Activated naive CD4-positive, alpha-beta T cell treated with anti-CD3 and anti-CD28 coated beads, Interleukin-2, amount 10 ng/mL, durations not matched to agents 7 days and 5 days (primary cell): ENCODE measurements at regions not wholly inside any gene's neighbourhood (a gene's known extent, or its start where the extent isn't known, plus 50 kb on each side); places are given as distances from the start of the nearest gene placed in this dataset.
A peak's percentile ranks its signal among the peaks of the same experiment; 100 is the strongest.
"Not testable (repeated sequence)": the region's sequence is repeated elsewhere in the genome, so short reads cannot be mapped to it uniquely, and the experiment has no call there.

Source experiments
- CTCF ChIA-PET: fragments of 350-600 bp; sonication (Branson Sonifier 250); formaldehyde crosslinking; loops from one replicate; lab custom pipeline; 2021; ENCODE audit warnings: antibody characterized with exemption; lab: Charles Lee
- DNase-seq: peaks from one replicate; pipeline ENCODE4 v3.0.0-alpha.2; 2020
- H3K27ac Mint-ChIP-seq: one replicate; pipeline ENCODE4 v1.8.0; 2021; ENCODE audit warnings: mild to moderate bottlenecking, moderate library complexity, mixed read lengths
- H3K27me3 Mint-ChIP-seq: one replicate; pipeline ENCODE4 v1.8.0; 2021; ENCODE audit warnings: mild to moderate bottlenecking, mixed read lengths
- H3K36me3 Mint-ChIP-seq: one replicate; pipeline ENCODE4 v1.8.0; 2021; ENCODE audit warnings: mixed read lengths
- H3K4me1 Mint-ChIP-seq: one replicate; pipeline ENCODE4 v1.8.0; 2021; ENCODE audit warnings: mixed read lengths
- H3K4me3 Mint-ChIP-seq: one replicate; pipeline ENCODE4 v1.8.0; 2021; ENCODE audit warnings: mild to moderate bottlenecking, moderate library complexity, mixed read lengths
- H3K9me3 Mint-ChIP-seq: one replicate; pipeline ENCODE4 v1.8.0; 2021; ENCODE audit warnings: mixed read lengths

GRCh38 chr4:27075603-27076002, 215.0 kb downstream of the STIM2 start:
- H3K4me1 Mint-ChIP-seq, H3K9me3 Mint-ChIP-seq, H3K36me3 Mint-ChIP-seq, H3K27me3 Mint-ChIP-seq, H3K4me3 Mint-ChIP-seq, H3K27ac Mint-ChIP-seq, CTCF ChIA-PET, DNase-seq: not testable (repeated sequence)

GRCh38 chr4:27078934-27079455, 218.4 kb downstream of the STIM2 start:
- Mint-ChIP-seq H3K36me3 (no peaks in the 10 kb centered on the region), H3K4me1 (no peaks in the 10 kb centered on the region), H3K27me3 (peaks cover 13% of the 10 kb centered on the region), H3K4me3 (no peak overlapping the region), H3K27ac (no peak overlapping the region), H3K9me3 (no peaks in the 10 kb centered on the region)
- CTCF ChIA-PET = no interaction called here
- no peak for DNase-seq

DNA sequence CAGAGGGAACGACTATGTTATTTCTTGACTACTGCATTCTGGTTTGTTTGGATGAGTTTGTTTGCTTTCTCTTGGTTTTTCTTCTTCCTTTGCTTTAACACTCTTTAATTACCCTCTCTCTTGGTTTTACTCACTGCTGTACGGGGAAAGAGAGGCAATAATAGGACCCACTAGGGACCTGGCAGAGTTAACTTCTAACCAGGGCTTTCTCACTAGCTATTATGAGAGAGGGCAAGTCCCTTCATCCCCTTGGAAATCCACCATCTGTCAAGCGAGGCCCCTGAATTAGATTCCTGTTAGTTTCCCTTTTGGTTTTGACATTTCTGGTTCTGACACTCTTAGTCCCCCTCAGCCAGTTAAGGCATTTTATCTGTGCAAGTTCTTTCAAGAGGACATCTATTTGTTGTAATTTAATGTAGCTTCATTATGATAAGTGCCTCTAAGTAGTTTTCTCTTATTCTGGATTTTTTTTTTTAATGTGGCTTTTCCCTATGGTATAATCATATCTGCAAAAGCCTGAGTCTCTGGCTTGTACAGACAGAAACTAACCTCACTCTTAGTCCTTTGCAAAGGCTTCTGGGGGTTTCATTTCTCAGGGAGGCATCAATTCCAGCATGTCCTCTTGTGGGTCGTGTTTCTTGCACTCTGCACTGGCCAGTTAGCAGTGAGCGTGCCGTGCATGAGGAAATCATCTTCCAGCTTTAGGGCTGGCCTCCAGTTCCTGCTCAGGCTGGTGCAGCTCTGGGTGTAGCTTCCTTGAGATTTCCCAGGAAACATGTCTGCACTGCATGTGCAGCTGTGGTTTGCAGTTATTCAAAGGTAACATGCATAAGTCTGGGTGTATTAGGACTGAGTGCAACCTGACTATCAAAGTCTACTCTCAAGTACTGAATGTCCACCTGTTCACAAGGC, 221.3 kb downstream of the STIM2 start:
- no peak for DNase-seq
- H3K4me1 Mint-ChIP-seq = no peaks in the 10 kb centered on the region
- H3K27me3 Mint-ChIP-seq = peaks cover 37% of the 10 kb centered on the region
- H3K9me3 Mint-ChIP-seq = no peaks in the 10 kb centered on the region
- CTCF ChIA-PET = interaction anchor here (0.6 to 0.7 kb wide), 2 partner anchors 20 to 47 kb away, joined by 3 read pairs; no protein-coding TSS in a partner anchor
- H3K36me3 Mint-ChIP-seq = no peaks in the 10 kb centered on the region
- no peak overlapping the region for H3K4me3 Mint-ChIP-seq
- no peak overlapping the region for H3K27ac Mint-ChIP-seq

DNA sequence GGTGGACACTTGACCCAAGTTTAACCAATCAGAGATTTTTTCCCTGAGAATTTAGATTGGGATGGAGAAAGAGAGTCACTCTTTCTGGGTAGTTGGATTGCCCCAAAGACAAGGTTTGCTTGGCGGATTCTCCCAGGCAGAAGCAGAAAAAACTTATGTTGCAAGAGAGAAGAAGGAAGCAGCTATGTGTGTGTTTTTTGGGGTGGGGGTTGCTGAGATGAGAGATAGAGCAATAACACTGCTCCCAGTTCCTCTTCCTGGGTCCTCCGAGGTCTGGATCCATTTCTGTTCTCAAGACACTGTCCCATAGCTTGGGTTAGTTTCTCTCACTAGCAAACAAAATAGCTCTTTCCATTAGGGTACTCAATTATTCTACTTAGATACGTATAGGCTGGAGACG, 222.1 kb downstream of the STIM2 start:
- Mint-ChIP-seq H3K27me3 (peaks cover 37% of the 10 kb centered on the region), H3K4me1 (no peaks in the 10 kb centered on the region), H3K36me3 (no peaks in the 10 kb centered on the region), H3K27ac (no peak overlapping the region), H3K9me3 (no peaks in the 10 kb centered on the region), H3K4me3 (no peak overlapping the region)
- CTCF ChIA-PET = interaction anchor here (0.7 kb wide), 1 partner anchor 21 kb away, joined by 3 read pairs; no protein-coding TSS in a partner anchor
- DNase-seq = no peak

DNA sequence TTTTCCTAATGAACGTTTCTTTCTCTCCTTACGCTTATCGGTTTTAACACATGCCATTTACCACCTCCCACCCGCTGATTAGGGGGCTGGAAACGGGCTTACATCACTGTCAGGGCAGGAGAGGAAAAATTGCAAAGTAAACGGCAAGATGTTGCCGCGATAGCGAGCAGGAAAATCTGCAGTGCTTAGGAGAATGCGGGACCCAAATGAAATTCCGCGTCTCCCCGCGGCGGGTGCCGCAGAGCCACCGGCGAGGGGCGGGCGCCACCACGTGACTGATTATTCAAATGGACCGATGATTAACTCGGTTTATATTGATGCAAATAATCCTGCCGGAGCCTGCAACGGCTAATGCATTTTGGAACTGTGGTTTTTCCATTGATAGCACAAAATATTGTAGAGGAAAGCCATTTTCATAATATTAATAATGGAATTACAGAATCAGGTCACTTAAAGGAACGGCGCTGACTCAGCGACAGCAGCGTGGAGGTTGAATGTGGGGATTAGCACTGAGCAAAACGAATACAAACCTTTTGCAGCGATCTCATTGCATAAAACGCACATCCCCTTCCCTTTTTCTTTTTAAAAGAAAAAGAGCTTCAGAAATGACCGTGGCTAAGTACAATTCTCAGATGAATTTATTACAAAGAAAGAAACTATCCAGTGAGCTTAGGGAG, 224.2 kb downstream of the STIM2 start:
- Mint-ChIP-seq H3K4me3 (no peak overlapping the region), H3K9me3 (no peaks in the 10 kb centered on the region), H3K27ac (no peak overlapping the region), H3K4me1 (no peaks in the 10 kb centered on the region), H3K27me3 (peaks cover 41% of the 10 kb centered on the region), H3K36me3 (no peaks in the 10 kb centered on the region)
- CTCF ChIA-PET = no interaction called here
- DNase-seq = peak; percentile 24

DNA sequence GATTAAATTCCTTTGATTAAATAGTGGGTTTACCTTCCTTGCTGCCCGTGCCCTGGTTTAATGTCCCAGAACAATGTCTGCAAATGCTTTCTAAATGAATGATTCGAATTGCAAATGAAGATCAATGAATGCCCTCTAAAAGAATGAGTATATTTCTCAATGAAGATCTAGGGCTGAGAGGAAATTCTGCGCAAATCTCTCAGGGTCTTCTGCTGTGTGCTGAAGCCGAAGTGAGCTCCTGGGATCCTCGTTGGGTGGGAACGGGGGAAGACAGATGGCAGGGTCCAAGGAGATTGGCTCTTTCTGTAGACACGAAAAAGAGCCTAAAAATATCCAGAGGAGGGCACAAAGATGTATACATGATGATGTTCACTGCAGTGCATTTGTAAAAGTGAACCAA, 224.8 kb downstream of the STIM2 start:
- no peak overlapping the region for H3K4me3 Mint-ChIP-seq
- CTCF ChIA-PET = no interaction called here
- H3K9me3 Mint-ChIP-seq = no peaks in the 10 kb centered on the region
- no peak overlapping the region for H3K27ac Mint-ChIP-seq
- H3K27me3 Mint-ChIP-seq = peaks cover 41% of the 10 kb centered on the region
- no peaks in the 10 kb centered on the region for H3K4me1 Mint-ChIP-seq
- DNase-seq = no peak
- H3K36me3 Mint-ChIP-seq = no peaks in the 10 kb centered on the region

DNA sequence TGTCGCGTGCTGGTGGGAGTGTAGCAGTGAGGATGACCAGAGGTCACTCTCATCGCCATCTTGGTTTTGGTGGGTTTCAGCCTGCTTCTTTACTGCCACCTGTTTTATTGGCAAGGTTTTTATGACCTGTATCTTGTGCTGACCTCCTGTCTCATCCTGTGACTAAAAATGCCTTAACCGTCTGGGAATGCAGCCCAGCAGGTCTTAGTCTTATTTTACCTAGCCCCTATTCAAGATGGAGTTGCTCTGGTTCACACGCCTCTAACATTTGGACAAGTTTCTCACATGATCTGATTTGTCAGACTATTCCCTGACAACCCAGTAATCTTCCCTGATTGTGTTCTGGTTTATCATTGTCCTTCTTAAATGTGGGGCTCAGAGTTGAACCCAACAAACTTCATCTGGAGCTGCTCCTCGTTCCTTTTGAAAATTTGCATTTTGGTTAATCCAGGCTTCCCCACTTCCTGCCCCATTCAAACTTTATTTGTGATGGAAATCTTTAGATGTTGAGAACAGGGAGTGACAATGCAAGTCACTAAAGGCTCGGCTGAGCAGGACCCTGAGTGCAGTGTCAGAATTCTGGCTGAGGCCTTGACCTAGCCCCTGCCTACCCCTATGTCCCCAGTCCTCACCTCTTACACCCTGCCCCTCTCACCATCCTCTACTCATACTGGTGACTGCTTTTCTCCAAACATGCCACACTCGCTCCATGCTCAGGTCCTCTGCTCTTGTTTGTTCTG, 226.8 kb downstream of the STIM2 start:
- Mint-ChIP-seq H3K27ac (no peak overlapping the region), H3K4me1 (no peaks in the 10 kb centered on the region), H3K36me3 (no peaks in the 10 kb centered on the region), H3K27me3 (peaks cover 44% of the 10 kb centered on the region), H3K9me3 (no peaks in the 10 kb centered on the region), H3K4me3 (no peak overlapping the region)
- CTCF ChIA-PET = no interaction called here
- no peak for DNase-seq

- peaks cover 37% of the 10 kb centered on the region for H3K27me3 Mint-ChIP-seq
- no peaks in the 10 kb centered on the region for H3K36me3 Mint-ChIP-seq
- peak overlapping the region; percentile 4 for H3K27ac Mint-ChIP-seq
- no peak for DNase-seq
- H3K4me3 Mint-ChIP-seq = no peak overlapping the region
- no peaks in the 10 kb centered on the region for H3K4me1 Mint-ChIP-seq
- H3K9me3 Mint-ChIP-seq = no peaks in the 10 kb centered on the region
- CTCF ChIA-PET = no interaction called here
Observed at GRCh38 chr4:27088491-27088890, 227.8 kb downstream of the STIM2 start.

GRCh38 chr4:27089186-27089585, 228.5 kb downstream of the STIM2 start:
- CTCF ChIA-PET = no interaction called here
- H3K4me3 Mint-ChIP-seq = no peak overlapping the region
- H3K27me3 Mint-ChIP-seq = peaks cover 30% of the 10 kb centered on the region

DNA sequence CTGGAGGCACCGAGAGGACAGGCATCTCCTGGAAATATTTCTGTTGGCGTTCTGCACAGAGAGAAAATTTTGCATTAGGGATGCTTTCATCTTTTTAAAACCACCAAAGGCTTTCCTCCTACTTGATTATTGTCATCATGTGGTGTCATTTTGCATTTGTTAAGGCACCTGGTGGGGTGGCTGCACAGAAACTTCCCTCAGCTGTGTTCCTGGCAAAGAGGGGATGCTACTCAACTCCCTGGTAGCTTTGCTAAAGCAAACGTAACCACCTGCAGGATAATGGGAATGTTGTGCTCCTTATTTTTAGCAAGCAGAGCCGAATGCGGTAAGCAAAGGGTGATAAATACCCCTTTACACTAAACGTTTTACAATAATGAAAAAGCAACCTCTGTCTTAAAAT, 229.8 kb downstream of the STIM2 start:
- H3K9me3 Mint-ChIP-seq = no peaks in the 10 kb centered on the region
- no peaks in the 10 kb centered on the region for H3K4me1 Mint-ChIP-seq
- H3K4me3 Mint-ChIP-seq = no peak overlapping the region
- no peak for DNase-seq
- CTCF ChIA-PET = no interaction called here
- no peaks in the 10 kb centered on the region for H3K36me3 Mint-ChIP-seq
- peaks cover 17% of the 10 kb centered on the region for H3K27me3 Mint-ChIP-seq
- no peak overlapping the region for H3K27ac Mint-ChIP-seq

More at GRCh38 chr4:27089186-27089585, 228.5 kb downstream of the STIM2 start:
- no peaks in the 10 kb centered on the region for H3K9me3 Mint-ChIP-seq
- no peaks in the 10 kb centered on the region for H3K4me1 Mint-ChIP-seq
- no peaks in the 10 kb centered on the region for H3K36me3 Mint-ChIP-seq
- no peak overlapping the region for H3K27ac Mint-ChIP-seq
- DNase-seq = no peak

DNA sequence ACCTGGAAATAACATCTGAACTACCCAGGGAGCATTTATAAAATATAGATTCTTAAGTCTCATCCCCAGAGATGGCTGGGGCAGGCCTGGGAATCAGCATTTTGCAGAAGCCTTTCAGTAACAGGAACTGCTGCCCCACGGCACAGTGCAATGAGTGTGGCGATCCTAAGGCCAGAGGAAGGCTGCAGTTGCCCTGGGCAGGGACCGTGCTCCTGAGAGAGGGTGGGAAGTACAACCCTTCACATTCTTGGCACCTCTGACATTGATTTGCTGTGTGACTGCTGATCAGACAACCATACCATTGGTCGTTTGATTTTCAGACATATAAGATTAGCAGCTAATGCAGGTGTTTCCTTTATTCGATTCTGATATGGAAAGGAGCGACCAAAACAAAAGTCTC, 233.6 kb downstream of the STIM2 start:
- Mint-ChIP-seq H3K4me3 (no peak overlapping the region), H3K27ac (no peak overlapping the region), H3K4me1 (no peaks in the 10 kb centered on the region), H3K27me3 (peaks cover 3% of the 10 kb centered on the region), H3K9me3 (no peaks in the 10 kb centered on the region), H3K36me3 (no peaks in the 10 kb centered on the region)
- no peak for DNase-seq
- CTCF ChIA-PET = no interaction called here

- CTCF ChIA-PET = no interaction called here
- no peak overlapping the region for H3K4me3 Mint-ChIP-seq
- no peaks in the 10 kb centered on the region for H3K36me3 Mint-ChIP-seq
- no peaks in the 10 kb centered on the region for H3K9me3 Mint-ChIP-seq
- no peaks in the 10 kb centered on the region for H3K4me1 Mint-ChIP-seq
- peaks cover 3% of the 10 kb centered on the region for H3K27me3 Mint-ChIP-seq
- no peak for DNase-seq
- no peak overlapping the region for H3K27ac Mint-ChIP-seq
Observed at GRCh38 chr4:27094783-27095182, 234.1 kb downstream of the STIM2 start.

- Mint-ChIP-seq H3K27me3 (peaks cover 3% of the 10 kb centered on the region), H3K27ac (no peak overlapping the region), H3K36me3 (no peaks in the 10 kb centered on the region), H3K4me3 (no peak overlapping the region), H3K4me1 (no peaks in the 10 kb centered on the region), H3K9me3 (no peaks in the 10 kb centered on the region)
- DNase-seq = no peak
- CTCF ChIA-PET = no interaction called here
Observed at GRCh38 chr4:27096142-27096824, 235.6 kb downstream of the STIM2 start.

- H3K27me3 Mint-ChIP-seq = no peaks in the 10 kb centered on the region
- CTCF ChIA-PET = no interaction called here
- H3K9me3 Mint-ChIP-seq = no peaks in the 10 kb centered on the region
- no peaks in the 10 kb centered on the region for H3K36me3 Mint-ChIP-seq
- no peak overlapping the region for H3K27ac Mint-ChIP-seq
- no peak overlapping the region for H3K4me3 Mint-ChIP-seq
- no peaks in the 10 kb centered on the region for H3K4me1 Mint-ChIP-seq
- no peak for DNase-seq
Observed at GRCh38 chr4:27098034-27098433, 237.4 kb downstream of the STIM2 start.
